AG20443 (cell line): ENCODE measurements at regions not wholly inside any gene's neighbourhood (a gene's known extent, or its start where the extent isn't known, plus 50 kb on each side); places are given as distances from the start of the nearest gene placed in this dataset.
A peak's percentile ranks its signal among the peaks of the same experiment; 100 is the strongest.
"Not testable (repeated sequence)": the region's sequence is repeated elsewhere in the genome, so short reads cannot be mapped to it uniquely, and the experiment has no call there.

Experiments
- DNase-seq: peaks from one replicate; pipeline ENCODE4 v3.0.0; 2012; ENCODE audit warnings: low spot score, mixed read lengths

DNA sequence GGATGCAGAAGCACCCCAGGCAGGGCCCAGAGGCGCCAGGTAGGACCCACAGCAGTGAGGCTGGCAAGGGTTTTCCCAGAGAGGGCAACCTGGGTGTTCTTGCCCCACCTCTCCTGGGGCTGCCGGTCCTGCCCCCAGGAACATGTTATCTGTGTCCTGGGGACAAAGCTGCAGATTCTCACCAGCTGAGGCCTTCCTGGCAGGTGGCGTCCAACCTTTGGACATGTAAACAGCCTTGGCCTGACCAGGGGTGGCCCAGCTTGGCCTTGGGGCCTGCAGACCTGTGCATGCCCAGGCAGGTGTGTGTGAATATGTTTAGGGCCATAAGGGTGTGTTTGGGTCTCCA is 101.8 kb upstream of the LARP1 start:
- DNase-seq = no peak

DNA sequence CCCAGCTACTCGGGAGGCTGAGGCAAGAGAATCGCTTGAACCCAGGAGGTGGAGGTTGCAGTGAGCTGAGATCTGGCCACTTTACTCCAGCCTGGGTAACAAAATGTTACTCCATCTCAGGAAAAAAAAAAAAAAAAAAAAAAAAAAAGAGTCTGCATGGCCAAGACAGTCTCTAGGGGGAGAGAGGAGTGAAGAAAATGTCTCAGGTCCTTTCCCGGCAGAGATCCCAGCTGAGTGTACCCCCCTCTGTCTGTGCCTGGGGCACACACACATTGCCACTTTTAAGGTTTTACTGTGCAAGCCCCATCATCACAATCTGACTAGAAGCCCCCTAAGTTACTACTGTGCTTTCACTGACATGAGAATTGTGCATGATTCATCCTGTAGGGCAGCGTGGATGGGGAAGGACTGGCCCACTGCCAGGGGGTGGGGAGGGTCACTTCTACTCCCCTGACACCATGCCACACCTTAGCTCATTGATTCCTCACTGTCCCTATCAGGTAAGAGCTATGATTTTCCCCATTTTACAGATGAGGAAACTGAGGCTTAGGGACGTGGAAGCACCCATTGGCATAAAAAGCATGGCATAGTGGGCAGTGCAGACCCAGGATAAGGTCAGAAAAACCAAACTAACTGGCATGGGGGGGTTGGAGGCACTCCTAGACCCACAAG is 102.3 kb upstream of the LARP1 start:
- DNase-seq = no peak

DNA sequence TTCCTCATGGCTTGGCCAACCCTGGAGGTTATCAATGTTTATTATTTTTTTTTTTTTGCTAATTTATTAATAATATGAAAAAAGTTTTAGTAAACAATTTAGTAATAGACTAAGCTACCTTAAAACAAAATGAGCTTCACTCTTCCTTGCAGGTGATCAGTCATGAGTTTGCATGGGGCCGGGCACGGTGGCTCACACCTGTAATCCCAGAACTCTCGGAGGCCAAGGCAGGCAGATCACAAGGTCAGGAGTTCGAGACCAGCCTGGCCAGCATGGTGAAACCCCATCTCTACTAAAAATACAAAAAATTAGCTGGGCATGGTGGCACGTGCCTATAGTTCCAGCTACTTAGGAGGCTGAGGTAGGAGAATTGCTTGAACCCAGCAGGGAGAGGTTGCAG is 103.4 kb upstream of the LARP1 start:
- not testable (repeated sequence) for DNase-seq

DNA sequence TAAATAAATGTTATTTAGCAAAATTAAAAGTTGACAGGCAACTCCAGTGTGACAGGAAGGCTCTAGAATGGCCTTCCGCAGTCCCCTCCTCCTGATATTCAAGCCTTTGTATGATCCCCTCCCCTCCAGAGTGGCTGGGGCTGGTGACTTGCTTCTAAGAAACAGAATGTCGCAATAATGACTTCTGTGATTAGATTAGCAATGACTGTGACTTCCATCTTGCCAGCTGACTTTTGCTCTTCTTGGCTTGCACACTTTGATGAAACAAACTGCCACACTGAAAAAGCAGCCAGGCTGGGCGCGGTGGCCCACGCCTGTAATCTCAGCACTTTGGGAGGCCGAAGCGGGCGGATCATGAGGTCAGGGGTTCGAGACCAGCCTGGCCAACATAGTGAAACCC is 106.5 kb upstream of the LARP1 start:
- DNase-seq = no peak

DNA sequence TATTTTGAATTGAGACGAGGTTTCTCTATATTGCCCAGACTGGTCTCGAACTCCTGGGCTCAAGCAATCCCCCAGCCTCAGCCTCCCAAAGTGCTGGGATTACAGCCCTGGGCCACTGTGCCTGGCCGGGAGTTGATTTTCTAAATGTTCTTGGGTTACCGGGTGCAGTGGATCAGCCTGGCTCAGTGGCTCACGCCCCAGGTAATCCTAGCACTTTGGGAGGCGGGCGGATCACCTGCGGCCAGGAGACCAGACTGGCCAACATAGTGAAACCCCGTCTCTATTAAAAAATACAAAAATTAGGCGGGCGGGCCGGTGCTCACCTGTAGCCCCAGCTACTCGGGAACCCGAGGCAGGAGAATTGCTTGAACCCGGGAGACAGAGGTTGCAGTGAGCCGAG is 106.9 kb upstream of the LARP1 start:
- DNase-seq = no peak

DNA sequence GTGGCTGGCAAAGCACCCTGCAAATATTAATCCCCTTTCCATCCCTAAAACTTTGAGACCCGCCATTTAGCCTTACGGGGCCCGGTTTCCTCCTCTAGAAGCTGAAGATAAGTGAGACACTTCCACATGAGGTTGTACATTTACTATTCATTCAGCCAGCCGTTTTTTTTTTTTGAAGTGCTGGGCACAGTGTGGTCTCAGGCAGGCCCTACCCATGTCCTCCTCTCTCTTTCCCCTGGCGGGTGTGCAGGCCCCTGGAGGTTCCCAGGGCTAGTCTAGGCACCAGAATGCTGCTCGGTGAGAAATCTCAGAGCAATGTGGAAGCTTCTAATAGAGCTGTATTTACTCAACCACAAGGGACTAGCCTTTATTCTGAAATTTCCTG is 107.4 kb upstream of the LARP1 start:
- peak; percentile 33 for DNase-seq

DNA sequence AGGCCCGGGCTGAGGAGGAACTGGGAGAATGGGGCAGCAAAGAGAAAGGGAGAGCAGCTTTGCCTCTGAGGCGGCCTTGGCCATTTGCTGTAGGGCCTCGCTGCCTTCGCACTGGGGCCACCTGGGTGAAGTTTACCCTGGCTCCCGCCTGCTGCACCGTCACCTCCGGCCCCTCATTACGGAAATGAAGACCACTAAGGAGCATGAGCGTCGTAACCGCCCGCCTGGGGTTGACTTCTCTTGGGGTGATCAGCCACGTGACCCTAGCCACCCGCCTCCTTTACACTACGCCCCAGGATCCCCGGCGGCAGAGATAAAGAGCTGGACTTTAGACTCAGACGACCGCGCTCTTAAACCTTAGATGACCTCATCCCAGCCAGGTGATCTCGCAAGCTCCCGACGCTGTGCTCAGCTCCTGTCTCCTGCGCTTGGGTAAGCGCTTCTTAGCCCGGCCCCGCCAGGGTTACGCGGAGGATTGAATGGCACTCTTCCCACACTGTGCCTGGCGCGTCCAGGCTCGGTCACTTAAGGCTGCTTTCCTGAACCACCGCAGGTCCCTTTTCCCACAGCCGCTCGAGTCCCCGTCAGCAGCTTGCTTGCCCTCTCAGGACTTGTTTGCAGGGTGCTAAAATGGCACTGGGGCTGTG is 107.9 kb upstream of the LARP1 start:
- DNase-seq = peak; percentile 42

DNA sequence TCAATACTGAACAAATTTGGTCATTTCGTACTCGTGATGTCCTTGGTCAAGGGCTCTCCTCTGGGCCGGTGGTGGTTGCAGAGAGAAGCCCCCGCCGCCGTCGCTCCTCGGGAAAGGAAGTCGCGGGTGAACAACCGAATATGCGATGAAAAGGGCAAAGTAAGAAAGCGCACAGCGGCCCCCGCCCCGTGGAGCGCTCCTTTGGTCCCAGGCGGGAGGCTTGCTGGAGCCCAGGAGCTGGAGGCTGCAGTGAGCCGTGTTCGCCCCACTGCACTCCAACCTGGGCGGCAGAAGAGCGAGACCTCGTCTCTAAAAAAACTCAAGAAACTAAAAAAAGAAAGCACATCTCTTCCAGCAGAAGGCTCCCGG is 108.4 kb upstream of the LARP1 start:
- no peak for DNase-seq

DNA sequence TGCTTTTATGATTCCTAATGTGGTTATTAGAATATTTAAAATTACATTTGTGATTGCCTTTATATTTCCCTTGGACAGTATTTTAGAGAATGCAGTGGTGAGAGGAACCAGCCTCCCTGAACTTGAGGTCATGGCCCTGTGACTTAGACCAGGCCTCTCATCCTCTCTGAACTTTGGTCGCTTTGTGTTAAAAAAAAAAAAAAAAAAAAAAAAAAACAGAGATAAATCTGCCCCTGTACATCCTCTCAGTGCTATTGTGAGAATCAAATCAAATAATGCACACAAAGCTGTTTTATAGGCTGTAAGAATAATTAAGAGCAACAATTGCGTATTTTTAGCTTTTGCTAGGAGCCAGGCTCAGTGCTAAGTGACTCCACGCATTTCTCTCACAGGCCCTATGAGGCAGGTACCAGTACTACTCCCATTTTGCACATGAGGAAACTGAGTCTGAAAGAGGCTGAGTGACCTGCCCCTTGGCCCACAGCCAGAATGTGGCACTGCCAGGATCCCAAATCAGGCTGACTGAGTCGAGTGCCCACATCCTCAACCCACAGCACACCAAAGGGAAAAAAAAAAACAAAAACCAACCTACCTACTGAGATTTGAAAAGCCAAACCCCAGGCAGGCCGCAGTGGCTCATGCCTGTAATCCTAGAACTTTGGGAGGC is 110.3 kb upstream of the LARP1 start:
- no peak for DNase-seq

DNA sequence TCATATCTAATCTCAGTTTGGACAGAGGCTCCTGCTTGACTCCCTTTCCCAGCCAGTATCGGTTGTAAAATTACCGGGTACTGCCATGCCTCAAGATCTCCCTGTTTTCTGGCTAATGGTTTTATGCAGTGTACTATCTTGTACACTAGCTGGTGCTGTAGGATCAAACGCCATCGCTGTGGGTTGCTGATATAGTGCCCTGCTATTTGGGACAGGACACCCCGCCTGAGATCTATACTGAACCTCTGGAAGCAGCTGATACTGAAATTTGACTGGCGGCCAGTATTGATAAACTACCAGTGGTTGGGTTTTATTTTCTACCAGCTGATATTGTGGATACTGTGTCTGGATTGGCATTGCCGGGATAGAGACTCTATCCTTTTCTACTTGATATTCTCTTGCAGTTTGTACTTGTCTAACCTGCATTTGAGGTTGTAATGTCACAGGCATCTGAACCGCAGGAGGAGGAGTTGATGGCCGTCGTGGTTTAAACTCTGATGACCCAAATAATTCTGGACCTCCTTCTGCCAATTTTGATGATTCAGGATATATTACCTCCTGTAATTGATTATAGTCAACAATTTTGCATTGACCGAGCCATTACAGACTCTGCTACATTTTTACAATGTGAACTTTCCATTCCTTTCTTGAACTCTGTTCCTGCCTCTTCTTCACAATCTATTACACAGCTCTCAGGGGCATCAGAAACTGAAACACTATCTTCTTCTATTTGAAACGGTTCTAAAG is 112.5 kb upstream of the LARP1 start:
- peak; percentile 55 for DNase-seq

DNA sequence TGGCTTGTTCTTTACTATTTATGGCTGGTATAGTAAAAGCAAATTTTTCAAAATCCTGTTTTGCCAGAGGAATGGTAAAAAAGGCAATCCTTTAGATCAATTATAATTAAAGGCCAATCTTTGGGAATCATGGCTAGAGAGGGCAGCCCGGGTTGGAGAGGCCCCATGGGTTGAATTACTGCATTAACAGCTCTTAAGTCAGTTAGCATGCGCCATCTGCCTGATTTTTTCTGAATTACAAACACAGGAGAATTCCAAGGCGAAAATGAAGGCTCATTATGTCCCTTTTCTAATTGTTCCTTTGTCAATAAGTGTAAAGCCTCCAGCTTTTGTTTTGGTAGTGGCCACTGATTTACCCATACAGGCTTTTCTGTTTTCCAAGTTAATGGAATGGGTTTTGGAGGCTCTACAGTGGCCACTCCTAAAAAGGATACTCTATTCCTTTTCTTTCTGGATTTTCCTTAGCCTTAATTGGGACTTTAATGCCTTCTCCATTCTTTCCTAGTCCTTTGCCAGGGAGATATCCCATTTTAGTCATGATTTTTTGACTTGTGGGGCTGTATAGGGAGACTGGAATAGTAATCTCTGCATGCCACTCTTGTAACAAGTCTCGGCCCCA is 114.9 kb upstream of the LARP1 start:
- not testable (repeated sequence) for DNase-seq

DNA sequence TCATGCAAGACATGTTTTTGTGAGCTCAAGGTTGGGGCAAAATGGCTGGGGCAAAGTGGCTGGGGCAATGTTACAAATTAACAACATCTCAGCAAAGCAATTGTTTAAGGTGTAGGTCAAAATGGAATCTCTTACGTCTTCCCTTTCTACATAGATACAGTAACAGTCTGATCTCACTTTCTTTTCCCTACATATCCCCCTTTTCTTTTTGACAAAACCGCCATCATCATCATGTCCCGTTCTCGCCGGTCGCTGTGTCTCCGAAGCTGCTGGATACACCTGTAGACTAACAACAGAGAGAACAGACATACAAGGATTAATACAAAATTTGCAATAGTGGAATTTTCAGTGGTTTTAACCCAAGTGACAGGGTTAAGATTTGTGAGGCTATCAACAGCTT is 118.4 kb upstream of the LARP1 start:
- DNase-seq = not testable (repeated sequence)

DNA sequence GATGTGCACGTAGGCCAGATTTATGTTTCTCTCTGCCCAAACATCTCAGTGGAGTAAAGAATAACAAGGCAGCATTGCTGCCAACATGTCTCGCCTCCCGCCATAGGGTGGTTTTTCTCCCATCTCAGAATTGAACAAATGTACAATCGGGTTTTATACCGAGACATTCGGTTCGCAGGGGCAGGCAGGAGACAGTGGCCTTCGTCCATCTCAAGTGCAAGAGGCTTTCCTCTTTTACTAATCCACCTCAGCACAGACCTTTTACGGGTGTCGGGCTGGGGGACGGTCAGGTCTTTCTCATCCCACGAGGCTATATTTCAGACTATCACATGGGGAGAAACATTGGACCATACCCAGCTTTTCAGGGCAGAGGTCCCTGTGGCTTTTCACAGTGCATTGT is 118.9 kb upstream of the LARP1 start:
- not testable (repeated sequence) for DNase-seq

DNA sequence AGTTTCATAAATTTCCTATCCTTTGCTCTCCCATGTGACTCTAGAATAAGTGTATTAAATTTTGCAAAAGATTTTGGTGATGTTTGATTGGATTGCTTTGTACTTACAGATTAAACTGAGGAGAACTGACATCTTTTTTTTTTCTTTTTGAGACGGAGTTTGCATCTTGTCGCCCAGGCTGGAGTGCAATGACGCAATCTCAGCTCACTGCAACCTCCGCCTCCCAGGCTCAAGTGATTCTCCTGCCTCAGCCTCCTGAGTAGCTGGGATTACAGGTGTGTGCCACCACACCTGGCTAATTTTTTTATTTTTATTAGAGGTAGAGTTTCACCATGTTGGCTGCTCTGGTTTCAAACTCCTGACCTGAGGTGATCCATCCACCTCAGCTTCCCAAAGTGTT is 121.4 kb upstream of the LARP1 start:
- DNase-seq = not testable (repeated sequence)

DNA sequence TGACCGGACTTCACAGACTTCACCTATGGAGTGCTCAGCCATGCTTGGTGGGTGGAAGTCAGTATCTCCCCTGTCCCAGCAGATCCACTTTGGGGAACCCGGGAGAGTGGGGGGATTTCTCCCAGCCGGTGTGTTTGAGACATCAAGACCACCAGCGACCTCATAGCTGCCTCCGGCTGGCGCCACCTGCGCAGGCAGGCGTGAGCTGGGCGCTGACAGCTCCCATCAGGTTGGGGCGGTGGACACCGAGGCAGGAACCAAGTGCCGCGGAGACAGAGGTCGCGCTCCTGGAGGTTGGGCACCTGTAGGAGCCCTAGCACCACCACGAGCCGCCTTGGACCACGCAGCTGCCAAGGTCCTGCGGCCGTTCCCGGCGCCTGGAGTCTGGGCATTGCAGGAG is 124.0 kb upstream of the LARP1 start:
- peak; percentile 2 for DNase-seq

DNA sequence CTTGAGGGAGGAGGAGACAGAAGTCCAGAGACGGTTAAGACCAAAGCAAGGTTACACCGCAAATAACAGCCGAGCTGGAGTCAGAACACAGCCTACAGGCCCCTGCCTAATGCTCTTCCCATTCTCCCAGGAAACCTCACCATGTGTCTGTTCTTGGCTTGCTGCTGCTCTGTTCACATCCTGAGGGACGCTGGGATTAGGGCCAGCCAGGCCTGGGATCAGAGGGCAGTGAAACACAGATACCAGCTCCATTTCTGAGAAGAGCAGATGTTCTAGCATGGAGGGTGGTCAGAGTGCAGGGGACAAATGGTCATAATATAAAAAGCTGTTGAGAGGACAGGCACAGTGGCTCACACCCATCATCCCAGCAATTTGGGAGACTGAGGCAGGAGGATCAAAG is 124.8 kb upstream of the LARP1 start:
- DNase-seq = peak; percentile 14

DNA sequence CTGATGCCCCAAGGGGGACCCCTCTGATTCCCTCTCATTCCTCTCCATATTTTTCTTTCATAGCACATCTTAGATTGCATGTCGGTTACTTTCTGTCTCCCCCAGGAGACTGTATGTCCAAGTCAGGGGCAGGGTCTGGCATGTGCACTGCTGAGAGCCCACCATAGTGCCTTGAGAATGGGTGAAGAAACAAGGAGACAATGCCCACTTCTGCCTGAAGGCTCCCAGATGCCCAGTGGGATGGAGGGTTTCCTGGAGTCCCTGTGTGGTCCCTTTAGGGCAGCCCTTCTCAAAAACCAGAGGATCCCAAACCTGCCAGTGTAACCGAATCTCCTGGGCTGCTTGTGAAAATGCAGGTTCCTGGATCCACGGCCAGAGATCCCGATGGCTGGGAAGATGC is 126.5 kb upstream of the LARP1 start:
- no peak for DNase-seq

DNA sequence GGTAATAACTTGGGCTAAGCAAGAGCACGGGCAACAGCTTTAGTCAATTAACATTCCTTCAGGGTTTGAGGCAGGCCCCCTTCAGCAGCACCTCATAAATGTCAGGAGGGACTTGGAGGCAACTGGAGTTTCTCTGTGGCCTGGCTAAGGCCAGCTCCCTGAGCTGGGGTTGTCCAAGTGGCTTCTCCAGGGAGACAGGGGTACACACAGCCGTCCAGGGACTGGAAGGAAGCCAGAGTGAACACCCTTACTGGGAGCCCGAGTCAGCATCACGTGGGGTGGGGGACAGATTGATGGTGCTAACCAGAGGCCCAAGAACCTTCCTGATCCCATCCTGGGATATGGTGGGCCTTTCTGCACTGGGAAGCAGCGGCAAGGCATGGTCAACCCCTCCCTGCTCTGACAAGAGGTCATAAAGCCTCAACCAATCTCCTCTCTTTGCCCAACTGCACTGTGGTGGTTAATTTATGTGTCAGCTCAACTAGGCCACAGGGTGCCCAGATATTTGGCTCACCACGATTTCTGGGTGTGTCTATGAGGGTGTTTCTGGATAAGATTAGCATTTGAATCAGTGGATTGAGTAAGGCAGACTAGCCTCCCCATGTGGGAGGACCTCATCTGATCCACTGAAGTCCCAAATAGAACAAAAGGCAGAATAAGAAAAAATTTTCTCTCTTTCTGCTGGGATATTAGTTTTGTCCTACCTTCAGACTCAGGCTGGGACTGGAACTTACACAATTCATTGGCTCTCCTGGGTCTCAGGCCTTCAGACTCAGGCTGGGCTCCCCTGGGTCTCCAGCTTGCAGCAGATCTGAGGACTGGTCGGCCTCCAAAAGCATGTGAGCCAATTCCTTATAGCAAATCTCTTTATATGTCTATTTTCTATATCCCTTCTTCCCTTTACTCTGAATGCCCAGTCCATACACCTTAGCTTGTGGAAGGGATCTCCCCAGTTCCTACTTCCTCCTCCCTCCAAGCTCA is 127.2 kb upstream of the LARP1 start:
- peak; percentile 83 for DNase-seq

DNA sequence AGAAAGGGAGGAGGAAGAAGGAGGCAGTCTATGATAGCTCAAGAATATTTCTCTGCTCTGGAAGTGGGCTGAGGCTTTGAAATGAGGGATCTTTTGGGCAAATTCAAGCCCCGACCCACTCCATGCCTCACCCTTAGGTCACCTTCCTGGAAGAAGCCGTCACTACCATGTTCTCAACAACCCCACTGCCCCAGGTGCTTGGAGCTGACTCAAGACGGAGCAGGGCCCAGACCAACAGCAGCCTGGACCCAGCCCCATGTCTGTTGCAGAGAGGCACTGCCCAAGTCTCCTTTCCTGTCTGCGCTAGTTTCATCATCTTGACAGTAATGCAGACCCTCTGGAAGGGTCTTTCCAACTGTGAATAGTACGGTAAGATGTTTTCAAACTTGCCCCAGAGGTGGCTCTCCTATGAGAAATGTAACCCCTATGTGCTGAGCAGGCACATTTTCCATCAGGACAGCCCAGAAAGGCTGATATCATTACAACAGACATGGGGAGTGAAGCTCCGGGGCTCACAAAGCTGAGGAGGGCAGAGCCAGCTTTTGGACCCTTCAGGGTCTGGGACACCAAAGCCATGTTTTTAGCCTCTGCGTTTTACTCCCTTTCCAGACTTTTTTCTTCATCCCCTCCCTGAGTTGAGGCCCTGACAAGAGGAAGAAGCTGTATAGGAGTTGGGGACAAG is 128.2 kb upstream of the LARP1 start:
- DNase-seq = peak; percentile 27

DNA sequence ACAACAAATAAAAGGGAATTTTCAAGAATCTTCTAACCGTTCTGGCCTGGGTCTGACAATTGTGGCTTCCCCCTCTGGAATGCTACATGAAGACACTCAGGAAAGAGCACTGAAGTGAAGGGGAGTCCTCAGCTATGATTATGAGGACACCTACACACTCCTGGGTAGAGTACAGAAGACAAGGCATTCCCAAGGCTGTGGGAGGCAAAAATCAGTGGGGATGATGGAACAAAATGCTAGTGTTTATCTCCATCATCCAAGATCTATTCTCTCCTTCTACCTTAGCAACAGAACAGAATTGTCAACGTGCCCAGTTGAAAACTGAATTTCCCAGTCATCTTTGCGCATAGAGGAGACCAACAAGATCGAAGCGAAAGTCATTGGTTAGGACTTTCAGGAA is 130.1 kb upstream of the LARP1 start:
- peak; percentile 6 for DNase-seq

DNA sequence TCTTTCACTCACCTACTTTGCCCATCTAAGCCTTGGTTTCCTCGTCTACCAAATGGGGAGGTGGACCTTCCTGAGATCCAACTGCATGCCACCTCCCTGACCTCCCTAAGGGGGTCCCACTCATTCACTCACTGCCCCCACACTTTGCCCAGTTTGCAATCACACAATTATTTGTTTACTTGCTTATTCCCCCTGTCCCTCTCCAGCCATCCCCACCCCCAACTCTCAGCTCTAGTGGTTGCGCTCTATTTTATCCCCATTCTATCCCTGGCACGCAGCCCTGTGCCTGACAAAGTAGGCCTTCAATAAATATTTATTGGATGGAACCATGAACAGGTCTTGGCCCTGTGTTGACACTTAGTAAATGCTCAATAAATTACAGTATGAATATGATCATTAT is 130.8 kb upstream of the LARP1 start:
- DNase-seq = no peak
